Keratinocyte (primary cell): ENCODE measurements at regions not wholly inside any gene's neighbourhood (a gene's known extent, or its start where the extent isn't known, plus 50 kb on each side); places are given as distances from the start of the nearest gene placed in this dataset.

Experiments used
- CTCF ChIP-seq, 3 experiments: IDR thresholded peaks in 1 of 3; conservative IDR thresholded peaks in 1 of 3; optimal IDR thresholded peaks in 1 of 3; 2 replicates in 2 of 3; 3 replicates in 1 of 3; pipeline versions ENCODE3 to v1.5.1; 2011; ENCODE audit warnings: low read length in 3 of 3, mild to moderate bottlenecking in 3 of 3, moderate library complexity in 2 of 3, control low read depth in 1 of 3, inconsistent platforms in 1 of 3; ENCODE audit not compliant: insufficient read depth in 2 of 3; ENCODE audit errors: extremely low read depth in 1 of 3
- EZH2 ChIP-seq: IDR thresholded peaks from one replicate; pipeline ENCODE4 v1.6.1; 2012; ENCODE audit warnings: inconsistent platforms, mild to moderate bottlenecking, low read length, moderate library complexity

- no peak for TF ChIP-seq CTCF (optimal IDR thresholded peaks at IDR 0.05 in 1 of 3, IDR thresholded peaks at IDR 0.05 in 1 of 3, conservative IDR thresholded peaks at IDR 0.05 in 1 of 3; ENCODE audit: extremely low read depth in 1 of 3, insufficient read depth in 2 of 3, low read length in 3 of 3)
- no peak for TF ChIP-seq EZH2
Measured at GRCh38 chr11:69558519-69558941, 77.1 kb downstream of the LINC01488 start.
